ENCODE measurements at regions not wholly inside any gene's neighbourhood (a gene's known extent, or its start where the extent isn't known, plus 50 kb on each side); places are given as distances from the start of the nearest gene placed in this dataset.
A peak's percentile ranks its signal among the peaks of the same experiment; 100 is the strongest.

GRCh38 chr2:37561615-37562569 lies 109.5 kb downstream of the CDC42EP3 start (continued):
- TF ChIP-seq, protein P1, sequence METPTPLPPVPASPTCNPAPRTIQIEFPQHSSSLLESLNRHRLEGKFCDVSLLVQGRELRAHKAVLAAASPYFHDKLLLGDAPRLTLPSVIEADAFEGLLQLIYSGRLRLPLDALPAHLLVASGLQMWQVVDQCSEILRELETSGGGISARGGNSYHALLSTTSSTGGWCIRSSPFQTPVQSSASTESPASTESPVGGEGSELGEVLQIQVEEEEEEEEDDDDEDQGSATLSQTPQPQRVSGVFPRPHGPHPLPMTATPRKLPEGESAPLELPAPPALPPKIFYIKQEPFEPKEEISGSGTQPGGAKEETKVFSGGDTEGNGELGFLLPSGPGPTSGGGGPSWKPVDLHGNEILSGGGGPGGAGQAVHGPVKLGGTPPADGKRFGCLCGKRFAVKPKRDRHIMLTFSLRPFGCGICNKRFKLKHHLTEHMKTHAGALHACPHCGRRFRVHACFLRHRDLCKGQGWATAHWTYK (CRISPR knock-in tag; IDR thresholded peaks at IDR 0.05), result no peak; the same call in 1 of the 2 replicates
- TF ChIP-seq STAT5B (CRISPR knock-in tag; IDR thresholded peaks at IDR 0.05), result no peak
- no peak for TF ChIP-seq ZFP36 (IDR thresholded peaks at IDR 0.05; ENCODE audit: low read depth, low read length, partially characterized antibody)
- no peak for TF ChIP-seq ZNF282 (CRISPR knock-in tag; IDR thresholded peaks at IDR 0.05)
- no peak for TF ChIP-seq PRPF4 (IDR thresholded peaks at IDR 0.05; ENCODE audit: insufficient read depth, low read depth, low read length, poor library complexity, severe bottlenecking)
- TF ChIP-seq HDAC3 (IDR thresholded peaks at IDR 0.05; ENCODE audit: borderline replicate concordance, partially characterized antibody), result peak; percentile 16
- TF ChIP-seq ZC3H8 (IDR thresholded peaks at IDR 0.05), result no peak
- no peak for TF ChIP-seq ZNF280A (IDR thresholded peaks at IDR 0.05; ENCODE audit: low read depth, partially characterized antibody)
- no peak for TF ChIP-seq PYGO2 (tag; IDR thresholded peaks at IDR 0.05)
- no peak for TF ChIP-seq HNRNPH1 (optimal IDR thresholded peaks at IDR 0.05; ENCODE audit: low read depth, low read length)
- no peak for TF ChIP-seq ETV6 (IDR thresholded peaks at IDR 0.05; ENCODE audit: borderline replicate concordance in 1 of 2, low read depth in 2 of 2, low read length in 1 of 2)
- no peak for TF ChIP-seq ETV6 (CRISPR knock-in tag; IDR thresholded peaks at IDR 0.05; ENCODE audit: borderline replicate concordance)
- peak; percentile 88 for TF ChIP-seq CBFA2T3 (IDR thresholded peaks at IDR 0.05)
- peak; percentile 84 for TF ChIP-seq MYC (IDR thresholded peaks at IDR 0.05; ENCODE audit: low read depth, low read length)
- TF ChIP-seq MYC (CRISPR knock-in tag; IDR thresholded peaks at IDR 0.05; ENCODE audit: borderline replicate concordance, low read depth), result 0 out of 2 replicates have a peak, but pooled peaks have one; percentile 15
- TF ChIP-seq SRSF3 (IDR thresholded peaks at IDR 0.05; ENCODE audit: insufficient read depth, low read length), result no peak
- peak; percentile 97 for TF ChIP-seq DPF2 (IDR thresholded peaks at IDR 0.05)
- no peak for TF ChIP-seq ZNF133 (CRISPR knock-in tag; IDR thresholded peaks at IDR 0.05)
- peak; percentile 56 for TF ChIP-seq NFE2 (IDR thresholded peaks at IDR 0.05; ENCODE audit: low read depth)
- TF ChIP-seq ZNF274 (IDR thresholded peaks at IDR 0.05; ENCODE audit: borderline replicate concordance, low read depth, low read length), result no peak
- TF ChIP-seq, protein P2, sequence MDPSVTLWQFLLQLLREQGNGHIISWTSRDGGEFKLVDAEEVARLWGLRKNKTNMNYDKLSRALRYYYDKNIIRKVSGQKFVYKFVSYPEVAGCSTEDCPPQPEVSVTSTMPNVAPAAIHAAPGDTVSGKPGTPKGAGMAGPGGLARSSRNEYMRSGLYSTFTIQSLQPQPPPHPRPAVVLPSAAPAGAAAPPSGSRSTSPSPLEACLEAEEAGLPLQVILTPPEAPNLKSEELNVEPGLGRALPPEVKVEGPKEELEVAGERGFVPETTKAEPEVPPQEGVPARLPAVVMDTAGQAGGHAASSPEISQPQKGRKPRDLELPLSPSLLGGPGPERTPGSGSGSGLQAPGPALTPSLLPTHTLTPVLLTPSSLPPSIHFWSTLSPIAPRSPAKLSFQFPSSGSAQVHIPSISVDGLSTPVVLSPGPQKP (CRISPR knock-in tag; IDR thresholded peaks at IDR 0.05), result no peak
- TF ChIP-seq JUN (IDR thresholded peaks at IDR 0.05; ENCODE audit: borderline replicate concordance, low read depth, low read length), result peak; percentile 97
- TF ChIP-seq JUN (CRISPR knock-in tag; IDR thresholded peaks at IDR 0.05; ENCODE audit: borderline replicate concordance), result no peak
- TF ChIP-seq TEAD2 (tag; IDR thresholded peaks at IDR 0.05), result no peak
- no peak for TF ChIP-seq IRF2 (CRISPR knock-in tag; IDR thresholded peaks at IDR 0.05)
- no peak for TF ChIP-seq BCOR (IDR thresholded peaks at IDR 0.05)
- no peak for TF ChIP-seq PHTF2 (CRISPR knock-in tag; IDR thresholded peaks at IDR 0.05)

All from K562 (cell line).